HG03354 (cell line): ENCODE measurements at regions not wholly inside any gene's neighbourhood (a gene's known extent, or its start where the extent isn't known, plus 50 kb on each side); places are given as distances from the start of the nearest gene placed in this dataset.
"Not testable (repeated sequence)": the region's sequence is repeated elsewhere in the genome, so short reads cannot be mapped to it uniquely, and the experiment has no call there.

ENCODE experiments used
- ATAC-seq: cut with Tn5 transposase; IDR thresholded peaks from one replicate; pipeline ENCODE4 v1.9.1; 2021; ENCODE audit warnings: mild to moderate bottlenecking; ENCODE audit not compliant: unreplicated experiment, poor library complexity, severe bottlenecking

GRCh38 chr7:145817687-145818086 lies 298.9 kb upstream of the CNTNAP2 start:
- ATAC-seq, result no peak

- no peak for ATAC-seq
Observed at GRCh38 chr7:145812218-145812617, 304.4 kb upstream of the CNTNAP2 start.

- ATAC-seq, result not testable (repeated sequence)
Observed at GRCh38 chr7:145805496-145805895, 311.1 kb upstream of the CNTNAP2 start.

GRCh38 chr7:145797507-145797906 lies 319.1 kb upstream of the CNTNAP2 start:
- ATAC-seq, result no peak

GRCh38 chr7:145795132-145795531 lies 321.5 kb upstream of the CNTNAP2 start:
- ATAC-seq, result no peak

GRCh38 chr7:145784809-145785780 lies 331.5 kb upstream of the CNTNAP2 start:
- no peak for ATAC-seq

GRCh38 chr7:145781388-145781787 lies 335.2 kb upstream of the CNTNAP2 start:
- ATAC-seq, result not testable (repeated sequence)

- ATAC-seq, result no peak
Observed at GRCh38 chr7:145779140-145779539, 337.5 kb upstream of the CNTNAP2 start.

- ATAC-seq, result no peak
Observed at GRCh38 chr7:145774777-145775176, 341.8 kb upstream of the CNTNAP2 start.

- no peak for ATAC-seq
Observed at GRCh38 chr7:145753004-145753403, 363.6 kb upstream of the CNTNAP2 start.

- no peak for ATAC-seq
Observed at GRCh38 chr7:145737617-145738016, 379.0 kb upstream of the CNTNAP2 start.

GRCh38 chr7:145735061-145735460 lies 381.5 kb upstream of the CNTNAP2 start:
- ATAC-seq, result no peak

GRCh38 chr7:145732521-145732920 lies 384.1 kb upstream of the CNTNAP2 start:
- no peak for ATAC-seq

- no peak for ATAC-seq
Observed at GRCh38 chr7:145729691-145730090, 386.9 kb upstream of the CNTNAP2 start.

- ATAC-seq, result no peak
Observed at GRCh38 chr7:145718129-145718528, 398.5 kb upstream of the CNTNAP2 start.

- no peak for ATAC-seq
Observed at GRCh38 chr7:145700488-145700887, 416.1 kb upstream of the CNTNAP2 start.

GRCh38 chr7:145698526-145699262 lies 417.9 kb upstream of the CNTNAP2 start:
- ATAC-seq, result no peak

- not testable (repeated sequence) for ATAC-seq
Observed at GRCh38 chr7:145697412-145698107, 419.0 kb upstream of the CNTNAP2 start.

GRCh38 chr7:145696071-145696470 lies 420.5 kb upstream of the CNTNAP2 start:
- no peak for ATAC-seq

GRCh38 chr7:145692237-145692950 lies 424.2 kb upstream of the CNTNAP2 start:
- ATAC-seq, result no peak
